RPMI8226 (cell line): ENCODE measurements at regions not wholly inside any gene's neighbourhood (a gene's known extent, or its start where the extent isn't known, plus 50 kb on each side); places are given as distances from the start of the nearest gene placed in this dataset.
"Not testable (repeated sequence)": the region's sequence is repeated elsewhere in the genome, so short reads cannot be mapped to it uniquely, and the experiment has no call there.

Source experiments
- DNase-seq: peaks from one replicate; pipeline ENCODE4 v3.0.0-alpha.2; 2015

GRCh38 chr13:31385540-31385939 is 185.8 kb downstream of the B3GLCT start:
- no peak for DNase-seq

- no peak for DNase-seq
Observed at GRCh38 chr13:31394506-31394905, 194.7 kb downstream of the B3GLCT start.

DNA sequence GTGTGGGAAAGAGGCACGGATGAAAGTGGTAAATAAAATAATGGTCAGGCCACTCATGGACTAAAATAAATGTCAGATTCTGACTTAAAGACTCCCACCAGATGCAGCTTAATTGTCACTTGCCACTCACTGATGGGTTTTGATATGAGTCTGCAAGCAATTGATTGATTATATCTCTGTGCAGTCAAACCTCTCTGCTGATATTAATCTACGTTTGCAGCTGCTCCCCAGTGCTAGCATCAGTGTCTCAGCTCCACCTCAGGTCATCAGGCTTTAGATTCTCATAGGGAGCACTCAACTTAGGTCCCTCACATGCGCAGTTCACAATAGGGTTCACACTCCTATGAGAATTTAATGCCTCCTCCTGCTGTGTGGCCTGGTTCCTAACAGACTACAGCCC is 195.3 kb downstream of the B3GLCT start:
- no peak for DNase-seq

GRCh38 chr13:31399690-31400089 is 199.9 kb downstream of the B3GLCT start:
- DNase-seq, result no peak

DNA sequence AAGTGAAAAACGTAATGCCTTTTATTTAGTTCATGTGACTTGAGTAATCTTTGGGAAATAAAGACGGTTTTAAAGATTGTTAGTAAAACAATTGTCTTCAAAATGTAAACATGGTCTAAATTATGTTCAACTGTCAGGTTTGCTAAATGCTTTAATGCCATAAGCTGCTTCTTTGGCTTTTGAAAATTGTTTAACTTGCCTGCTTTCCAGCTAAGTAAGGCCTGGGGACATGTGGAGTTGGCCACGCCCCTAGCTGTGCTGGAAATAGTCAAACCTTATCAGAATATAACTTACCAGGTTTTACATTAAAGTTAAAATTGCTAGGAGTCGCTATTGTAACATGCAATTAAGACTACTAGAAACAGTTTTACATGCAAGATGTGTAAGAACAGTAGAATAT is 203.9 kb downstream of the B3GLCT start:
- DNase-seq, result not testable (repeated sequence)

DNA sequence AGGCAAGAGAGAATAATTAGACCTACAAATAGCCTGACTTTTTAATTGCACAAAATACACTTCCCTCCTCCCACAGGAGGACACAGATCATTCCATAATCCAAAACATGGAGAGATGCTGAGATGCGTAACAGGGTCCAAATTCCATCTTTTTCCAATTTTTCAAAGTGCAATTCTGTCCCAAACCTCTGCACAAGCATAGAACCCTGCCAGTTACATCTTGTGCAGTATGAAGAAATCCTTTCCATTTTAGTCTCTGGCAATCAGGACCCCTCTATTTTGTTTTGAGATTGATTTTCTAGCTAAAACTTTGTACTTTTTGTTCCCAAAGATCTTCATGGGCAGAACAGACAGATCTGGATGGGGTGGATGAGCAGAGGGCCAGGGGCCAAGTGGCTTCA is 209.2 kb downstream of the B3GLCT start:
- DNase-seq, result no peak

GRCh38 chr13:31409678-31410356 is 210.0 kb downstream of the B3GLCT start:
- no peak for DNase-seq

DNA sequence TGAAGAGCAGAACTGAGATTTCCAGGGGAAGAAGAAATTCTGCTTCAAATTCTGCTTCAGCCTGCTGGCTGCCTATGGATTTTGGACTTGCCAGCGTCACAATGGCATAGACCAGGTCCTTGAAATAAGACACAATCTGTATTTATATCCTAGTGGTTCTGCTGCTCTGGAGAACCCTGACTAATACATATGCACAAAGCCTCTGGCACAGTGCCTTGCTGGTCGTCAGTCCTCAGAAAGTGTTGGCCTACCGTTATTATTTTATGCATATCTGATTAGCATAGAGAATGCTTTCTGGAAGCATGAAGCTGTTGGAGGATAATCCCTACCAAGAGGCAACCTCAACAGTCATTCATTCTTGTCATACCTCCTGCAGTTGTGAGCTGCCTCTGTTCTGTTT is 213.7 kb downstream of the B3GLCT start:
- DNase-seq, result no peak

- DNase-seq, result no peak
Observed at GRCh38 chr13:31416066-31416465, 216.3 kb downstream of the B3GLCT start.

- DNase-seq, result no peak
Observed at GRCh38 chr13:31418186-31418585, 218.4 kb downstream of the B3GLCT start.

DNA sequence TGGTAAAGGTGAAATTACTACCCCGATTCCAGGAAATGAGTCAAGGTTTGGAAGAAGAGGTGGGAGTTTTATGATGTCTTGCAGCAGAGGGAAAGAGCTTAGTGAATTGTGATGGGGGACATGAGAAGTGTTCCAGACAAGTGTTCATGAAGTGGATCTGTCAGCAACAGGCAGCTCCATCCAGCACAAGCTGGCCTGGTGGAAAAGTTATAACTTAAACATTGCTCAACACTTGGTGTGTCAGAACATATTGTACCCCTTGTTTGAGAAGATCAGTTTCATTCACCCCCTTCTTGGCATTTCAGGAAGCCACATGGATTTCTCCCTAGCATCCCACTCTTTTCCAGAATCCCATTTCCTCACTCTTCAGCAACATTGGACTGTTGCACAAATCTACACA is 222.0 kb downstream of the B3GLCT start:
- DNase-seq, result no peak

DNA sequence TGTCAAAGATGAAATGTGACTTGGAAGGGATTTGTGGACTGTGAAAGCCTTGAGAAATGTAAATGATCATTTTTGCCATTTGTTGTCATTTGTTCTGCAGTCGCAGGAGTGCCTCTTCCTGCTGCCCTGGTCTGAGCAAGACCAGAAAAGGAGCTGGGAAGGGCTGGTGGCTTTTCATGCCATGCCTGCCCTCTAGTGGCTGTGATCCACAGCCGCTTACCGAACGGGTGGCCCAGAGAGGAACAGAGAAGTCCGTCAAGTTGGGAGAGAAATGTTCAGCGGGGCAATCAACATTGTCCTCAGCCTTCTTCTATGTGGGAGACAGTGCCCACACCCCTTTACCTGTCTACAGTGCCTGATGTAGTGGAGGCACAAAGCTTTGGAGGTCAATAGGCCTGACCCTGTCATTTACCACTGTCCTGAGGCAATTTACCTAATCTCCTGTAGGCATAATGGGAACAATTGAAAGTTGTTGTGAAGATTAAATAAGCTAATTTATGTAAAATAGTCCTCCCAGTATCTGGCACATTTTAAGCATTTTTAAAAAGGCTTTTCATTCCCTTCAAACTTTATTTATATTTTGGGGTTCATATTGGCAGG is 224.5 kb downstream of the B3GLCT start:
- peak; percentile 68 for DNase-seq

- DNase-seq, result no peak
Observed at GRCh38 chr13:31426395-31426794, 226.6 kb downstream of the B3GLCT start.

DNA sequence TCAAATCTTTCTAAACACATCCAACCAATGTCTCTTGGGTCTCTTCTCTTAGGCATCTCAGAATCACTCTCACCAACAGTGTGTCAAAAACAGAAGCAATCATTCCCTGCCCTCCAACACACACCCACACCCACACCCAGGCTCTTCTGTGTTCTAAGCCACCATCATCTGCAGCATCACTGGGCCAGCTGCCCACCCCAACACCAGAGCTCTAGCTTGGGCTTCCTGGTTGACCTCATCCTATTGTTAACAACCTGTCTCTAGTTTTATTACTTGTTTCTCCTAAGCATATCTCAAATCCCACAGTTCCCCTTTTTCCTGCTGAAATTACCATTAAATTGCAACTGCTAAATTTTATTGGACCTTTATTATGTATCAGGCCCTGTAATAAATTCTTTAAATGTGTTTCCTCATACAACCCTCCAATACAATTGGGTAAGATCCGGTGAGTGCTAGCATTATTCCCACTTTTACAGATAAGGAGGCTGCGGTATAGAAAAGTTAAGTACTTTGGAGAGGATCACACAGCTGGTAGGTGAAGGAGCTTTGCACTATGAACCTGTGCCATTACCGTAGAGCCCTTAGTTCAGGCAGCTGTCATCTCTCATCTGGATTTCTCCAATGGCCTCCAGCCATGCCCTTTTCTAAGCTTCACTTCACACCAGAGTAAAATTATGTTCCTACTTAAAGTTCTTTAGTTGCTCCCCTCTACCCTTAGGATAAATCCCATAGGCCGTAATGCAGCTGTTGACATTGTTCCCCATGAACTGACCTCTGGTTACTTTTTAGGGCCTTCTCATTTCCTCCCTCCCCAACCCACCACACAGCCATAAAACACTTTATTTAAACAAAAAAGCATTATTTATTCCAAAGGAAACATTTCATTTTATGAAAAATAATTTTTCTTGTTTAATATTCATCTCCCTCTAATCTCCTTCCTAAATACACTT is 227.7 kb downstream of the B3GLCT start:
- no peak for DNase-seq

- peak; percentile 50 for DNase-seq
Observed at GRCh38 chr13:31431722-31432137, 232.0 kb downstream of the B3GLCT start.

- no peak for DNase-seq
Observed at GRCh38 chr13:31433207-31433606, 233.4 kb downstream of the B3GLCT start.

GRCh38 chr13:31433746-31434145 is 234.0 kb downstream of the B3GLCT start:
- no peak for DNase-seq

GRCh38 chr13:31434613-31435012 is 234.8 kb downstream of the B3GLCT start:
- no peak for DNase-seq

GRCh38 chr13:31435536-31435935 is 235.8 kb downstream of the B3GLCT start:
- no peak for DNase-seq

- DNase-seq, result no peak
Observed at GRCh38 chr13:31436478-31436877, 236.7 kb downstream of the B3GLCT start.

GRCh38 chr13:31437975-31438374 is 238.2 kb downstream of the B3GLCT start:
- no peak for DNase-seq

GRCh38 chr13:31440132-31440531 is 240.4 kb downstream of the B3GLCT start:
- no peak for DNase-seq

GRCh38 chr13:31441800-31442510 is 242.2 kb downstream of the B3GLCT start:
- no peak for DNase-seq
